ENCODE measurements at regions not wholly inside any gene's neighbourhood (a gene's known extent, or its start where the extent isn't known, plus 50 kb on each side); places are given as distances from the start of the nearest gene placed in this dataset.
"Not testable (repeated sequence)": the region's sequence is repeated elsewhere in the genome, so short reads cannot be mapped to it uniquely, and the experiment has no call there.

- H3K4me3 ChIP-seq = no peak overlapping the region
- DNase-seq (ENCODE audit: low read depth, low spot score) = no peak
- H3K9me3 ChIP-seq (ENCODE audit: low read depth, low read length) = no peaks in the 10 kb centered on the region
- no peaks in the 10 kb centered on the region for H3K36me3 ChIP-seq (ENCODE audit: insufficient read depth, low read length)
- no peak overlapping the region for H3K27ac ChIP-seq
- TF ChIP-seq FOXP2 (optimal IDR thresholded peaks at IDR 0.05; ENCODE audit: control extremely low read depth, extremely low read length, insufficient read depth) = no peak
- no peak for TF ChIP-seq POLR2AphosphoS5 (IDR thresholded peaks at IDR 0.05; ENCODE audit: borderline replicate concordance, low read depth, low read length)
- TF ChIP-seq EZH2 (IDR thresholded peaks at IDR 0.05) = no peak
- H3K9ac ChIP-seq (ENCODE audit: insufficient read length) = no peak overlapping the region
These were observed 1936.5 kb downstream of the PCDH9 start for GRCh38 chr13:65293530-65294198.

GRCh38 chr13:65292488-65292901 is 1937.6 kb downstream of the PCDH9 start:
- Histone ChIP-seq H3K27ac (no peak overlapping the region), H3K4me3 (no peak overlapping the region), H3K36me3 (ENCODE audit: insufficient read depth, low read length) (no peaks in the 10 kb centered on the region), H3K9ac (ENCODE audit: insufficient read length) (no peak overlapping the region), H3K9me3 (ENCODE audit: low read depth, low read length) (no peaks in the 10 kb centered on the region)
- TF ChIP-seq EZH2 (IDR thresholded peaks at IDR 0.05) (no peak), POLR2AphosphoS5 (IDR thresholded peaks at IDR 0.05; ENCODE audit: borderline replicate concordance, low read depth, low read length) (no peak), FOXP2 (optimal IDR thresholded peaks at IDR 0.05; ENCODE audit: control extremely low read depth, extremely low read length, insufficient read depth) (no peak)
- no peak for DNase-seq (ENCODE audit: low read depth, low spot score)

DNA sequence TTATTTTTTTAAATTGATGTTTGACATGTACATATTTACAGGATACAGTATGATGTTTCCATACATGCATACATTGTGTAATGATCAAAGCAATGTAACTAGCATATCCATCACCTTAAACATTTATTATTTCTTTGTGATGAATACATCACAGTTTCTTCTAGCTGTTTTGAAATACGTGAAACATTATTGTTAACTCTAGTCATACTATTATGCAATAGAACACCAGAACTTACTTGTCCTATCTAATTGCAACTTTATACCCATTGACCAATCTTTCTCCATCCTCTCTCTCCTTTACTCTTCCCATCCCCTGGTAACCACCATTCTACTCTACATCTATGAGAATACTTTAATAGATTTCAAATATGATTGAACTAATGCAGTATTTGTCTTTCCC is 1942.7 kb downstream of the PCDH9 start:
- Histone ChIP-seq H3K36me3 (ENCODE audit: insufficient read depth, low read length) (no peaks in the 10 kb centered on the region), H3K9ac (ENCODE audit: insufficient read length) (no peak overlapping the region)

GRCh38 chr13:65275838-65276630 is 1954.1 kb downstream of the PCDH9 start:
- Histone ChIP-seq H3K9me3 (ENCODE audit: low read depth, low read length) (no peaks in the 10 kb centered on the region), H3K4me3 (no peak overlapping the region), H3K9ac (ENCODE audit: insufficient read length) (no peak overlapping the region), H3K36me3 (ENCODE audit: insufficient read depth, low read length) (no peaks in the 10 kb centered on the region), H3K27ac (no peak overlapping the region)
- no peak for DNase-seq (ENCODE audit: low read depth, low spot score)
- TF ChIP-seq POLR2AphosphoS5 (IDR thresholded peaks at IDR 0.05; ENCODE audit: borderline replicate concordance, low read depth, low read length) = no peak
- TF ChIP-seq FOXP2 (optimal IDR thresholded peaks at IDR 0.05; ENCODE audit: control extremely low read depth, extremely low read length, insufficient read depth) = no peak
- no peak for TF ChIP-seq EZH2 (IDR thresholded peaks at IDR 0.05)

More for the DNA sequence above, 1942.7 kb downstream of the PCDH9 start:
- TF ChIP-seq FOXP2 (optimal IDR thresholded peaks at IDR 0.05; ENCODE audit: control extremely low read depth, extremely low read length, insufficient read depth) (no peak), POLR2AphosphoS5 (IDR thresholded peaks at IDR 0.05; ENCODE audit: borderline replicate concordance, low read depth, low read length) (no peak), EZH2 (IDR thresholded peaks at IDR 0.05) (no peak)
- no peak for DNase-seq (ENCODE audit: low read depth, low spot score)
- Histone ChIP-seq H3K27ac (no peak overlapping the region), H3K9me3 (ENCODE audit: low read depth, low read length) (no peaks in the 10 kb centered on the region), H3K4me3 (no peak overlapping the region)

- no peak for DNase-seq (ENCODE audit: low read depth, low spot score)
These were observed 1955.0 kb downstream of the PCDH9 start for GRCh38 chr13:65275108-65275507.

GRCh38 chr13:65273811-65274420 is 1956.2 kb downstream of the PCDH9 start:
- not testable (repeated sequence) for H3K36me3 ChIP-seq (ENCODE audit: insufficient read depth, low read length); H3K27ac ChIP-seq; H3K4me3 ChIP-seq; H3K9me3 ChIP-seq (ENCODE audit: low read depth, low read length); H3K9ac ChIP-seq (ENCODE audit: insufficient read length); DNase-seq (ENCODE audit: low read depth, low spot score)

More at GRCh38 chr13:65275108-65275507, 1955.0 kb downstream of the PCDH9 start:
- Histone ChIP-seq H3K27ac (no peak overlapping the region), H3K4me3 (no peak overlapping the region), H3K36me3 (ENCODE audit: insufficient read depth, low read length) (no peaks in the 10 kb centered on the region), H3K9ac (ENCODE audit: insufficient read length) (no peak overlapping the region), H3K9me3 (ENCODE audit: low read depth, low read length) (no peaks in the 10 kb centered on the region)
- TF ChIP-seq EZH2 (IDR thresholded peaks at IDR 0.05) = no peak

DNA sequence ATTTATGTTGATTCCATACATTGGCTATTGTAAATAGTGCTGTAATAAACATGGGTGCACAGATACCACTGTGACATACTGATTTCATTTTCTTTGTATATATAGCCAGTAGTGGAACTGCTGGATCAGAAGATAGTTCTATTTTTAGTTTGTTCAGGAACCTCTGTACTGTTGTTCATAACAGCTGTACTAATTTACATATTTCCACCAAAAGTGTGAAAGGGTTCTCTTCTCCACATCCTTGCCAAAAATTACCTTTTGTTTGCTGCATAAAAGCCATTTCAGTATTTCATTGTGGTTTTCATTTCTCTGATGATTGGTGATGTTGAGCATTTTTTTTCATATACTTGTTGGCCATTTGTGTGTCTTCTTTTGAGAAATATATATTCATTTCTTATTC is 1962.1 kb downstream of the PCDH9 start:
- Histone ChIP-seq H3K9ac (ENCODE audit: insufficient read length) (no peak overlapping the region), H3K27ac (no peak overlapping the region)

DNA sequence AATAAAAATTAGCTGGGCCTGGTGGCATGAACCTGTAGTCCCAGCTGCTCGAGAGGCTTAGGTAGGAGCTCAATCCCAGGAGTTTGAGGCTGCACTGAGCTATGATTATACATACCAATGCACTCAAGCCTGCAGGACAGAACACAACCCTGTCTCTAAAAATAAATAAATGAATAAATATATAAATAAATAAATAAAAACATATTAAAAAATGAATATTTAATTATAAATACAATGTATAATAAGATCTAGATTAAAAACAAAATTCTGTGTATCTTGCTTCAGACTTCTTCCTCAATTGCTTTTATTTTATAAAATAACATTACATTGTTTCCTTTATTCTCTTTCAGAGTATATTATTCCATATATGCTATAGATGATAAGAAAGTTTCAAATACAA is 1964.1 kb downstream of the PCDH9 start:
- Histone ChIP-seq H3K4me3 (no peak overlapping the region), H3K9ac (ENCODE audit: insufficient read length) (no peak overlapping the region), H3K36me3 (ENCODE audit: insufficient read depth, low read length) (no peaks in the 10 kb centered on the region), H3K27ac (no peak overlapping the region), H3K9me3 (ENCODE audit: low read depth, low read length) (no peaks in the 10 kb centered on the region)
- no peak for DNase-seq (ENCODE audit: low read depth, low spot score)
- TF ChIP-seq POLR2AphosphoS5 (IDR thresholded peaks at IDR 0.05; ENCODE audit: borderline replicate concordance, low read depth, low read length) (no peak), FOXP2 (optimal IDR thresholded peaks at IDR 0.05; ENCODE audit: control extremely low read depth, extremely low read length, insufficient read depth) (no peak), EZH2 (IDR thresholded peaks at IDR 0.05) (no peak)

More for the DNA sequence above, 1962.1 kb downstream of the PCDH9 start:
- TF ChIP-seq POLR2AphosphoS5 (IDR thresholded peaks at IDR 0.05; ENCODE audit: borderline replicate concordance, low read depth, low read length) = no peak
- no peak for TF ChIP-seq FOXP2 (optimal IDR thresholded peaks at IDR 0.05; ENCODE audit: control extremely low read depth, extremely low read length, insufficient read depth)
- no peak for TF ChIP-seq EZH2 (IDR thresholded peaks at IDR 0.05)
- no peaks in the 10 kb centered on the region for H3K9me3 ChIP-seq (ENCODE audit: low read depth, low read length)
- H3K4me3 ChIP-seq = no peak overlapping the region
- no peaks in the 10 kb centered on the region for H3K36me3 ChIP-seq (ENCODE audit: insufficient read depth, low read length)
- no peak for DNase-seq (ENCODE audit: low read depth, low spot score)
